ENCODE measurements at regions not wholly inside any gene's neighbourhood (a gene's known extent, or its start where the extent isn't known, plus 50 kb on each side); places are given as distances from the start of the nearest gene placed in this dataset.

GRCh38 chr6:168877821-168878282 is 375.8 kb downstream of the THBS2 start:
- Histone ChIP-seq H3K27ac (ENCODE audit: insufficient read depth, low read length) (no peak overlapping the region), H2AK9ac (replicated peaks; ENCODE audit: low read depth, low read length, poor library complexity) (peak overlapping the region; percentile 16), H3K9me1 (ENCODE audit: insufficient read depth, low read length) (no peaks in the 10 kb centered on the region), H3K79me1 (ENCODE audit: low read depth in 1 of 2, low read length in 2 of 2) (no peaks in the 10 kb centered on the region), H3K27me3 (ENCODE audit: control insufficient read depth, insufficient read depth, low read length) (no peaks in the 10 kb centered on the region; the same call in 1 of the 2 replicates), H3K4me1 (ENCODE audit: control insufficient read depth, insufficient read depth, low read length) (no peaks in the 10 kb centered on the region), H2BK120ac (ENCODE audit: low read depth, low read length) (no peak overlapping the region), H2BK5ac (ENCODE audit: low read depth, low read length, poor library complexity, severe bottlenecking) (no peak overlapping the region), H2BK20ac (ENCODE audit: low read depth, low read length) (no peak overlapping the region), H3K4ac (ENCODE audit: low read depth, low read length) (no peak overlapping the region), H3K36me3 (ENCODE audit: control insufficient read depth, insufficient read depth, low read length) (no peaks in the 10 kb centered on the region), H3K4me3 (ENCODE audit: insufficient read depth, low read depth, low read length) (no peak overlapping the region), H3K23ac (ENCODE audit: low read depth, low read length) (no peak overlapping the region), H2AFZ (replicated peaks; ENCODE audit: low read length, poor library complexity) (peak overlapping the region; percentile 23), H2BK15ac (ENCODE audit: low read depth, low read length) (no peak overlapping the region), H3K4me2 (ENCODE audit: low read depth, low read length) (no peak overlapping the region), H3K9me3 (ENCODE audit: control insufficient read depth, insufficient read depth, low read length) (0 out of 2 replicates have a peak, but pooled peaks cover 4% of the 10 kb centered on the region), H4K91ac (ENCODE audit: insufficient read depth, low read depth, low read length) (no peak overlapping the region), H4K20me1 (ENCODE audit: insufficient read depth, low read length) (no peaks in the 10 kb centered on the region), H2AK5ac (ENCODE audit: low read depth, low read length) (no peak overlapping the region), H3K18ac (ENCODE audit: low read depth, low read length) (no peak overlapping the region), H4K8ac (ENCODE audit: low read depth in 2 of 2, low read length in 2 of 2) (no peak overlapping the region), H3K9ac (ENCODE audit: low read depth, low read length) (no peak overlapping the region), H3K14ac (replicated peaks; ENCODE audit: low read depth, low read length) (no peak overlapping the region), H4K5ac (ENCODE audit: low read depth, low read length) (no peak overlapping the region), H3K56ac (ENCODE audit: extremely low read depth, insufficient read depth, low read length) (no peak overlapping the region)
- TF ChIP-seq RFX5 (IDR thresholded peaks at IDR 0.05; ENCODE audit: low read depth, low read length): no peak
- no peak for TF ChIP-seq USF2 (IDR thresholded peaks at IDR 0.05; ENCODE audit: low read depth, low read length)
- TF ChIP-seq BHLHE40 (IDR thresholded peaks at IDR 0.05; ENCODE audit: low read depth, low read length): no peak
- TF ChIP-seq SMC3 (IDR thresholded peaks at IDR 0.05; ENCODE audit: low read depth, low read length): no peak
- TF ChIP-seq CEBPB (IDR thresholded peaks at IDR 0.05; ENCODE audit: low read depth, low read length): no peak
- no peak for TF ChIP-seq ELK1 (IDR thresholded peaks at IDR 0.05; ENCODE audit: borderline replicate concordance, low read depth, low read length)
- no peak for TF ChIP-seq CTCF (conservative IDR thresholded peaks at IDR 0.05; ENCODE audit: low read depth, low read length)
- WGBS, 2 experiments (ENCODE audit: extremely low coverage in 2 of 2, insufficient read length in 1 of 2): 70% methylated on average over 7 of the region's 10 CpGs; no CpG with 5 or more reads in 1 of the 2 experiments
- intact Hi-C loops (cut with micrococcal nuclease): no loop called here
- ATAC-seq (ENCODE audit: low read depth) (peak; percentile 60), DNase-seq (no peak)
- dilution Hi-C loops (cut with HindIII; ENCODE audit: low sequenced_read_pairs, unreplicated experiment): no loop called here
- in situ Hi-C loops (cut with MboI; ENCODE audit: low sequenced_read_pairs): loop anchor here (25.0 kb wide), 1 partner anchor 966 kb away; no protein-coding TSS in a partner anchor
- no TSS peak for BruUV-seq (replicated peaks)
- ChIA-PET POLR2A (ENCODE audit: unreplicated experiment) (no interaction called here), CTCF (no interaction called here)
